ENCODE measurements at regions not wholly inside any gene's neighbourhood (a gene's known extent, or its start where the extent isn't known, plus 50 kb on each side); places are given as distances from the start of the nearest gene placed in this dataset.

GRCh38 chr5:145245354-145245753 lies 589.8 kb downstream of the PRELID2 start:
- no peak for TF ChIP-seq CTCF (IDR thresholded peaks at IDR 0.05)

- no peak for TF ChIP-seq CTCF (IDR thresholded peaks at IDR 0.05)
Observed at GRCh38 chr5:145244788-145245187, 590.4 kb downstream of the PRELID2 start.

GRCh38 chr5:145244251-145244650 lies 590.9 kb downstream of the PRELID2 start:
- TF ChIP-seq CTCF (IDR thresholded peaks at IDR 0.05) = no peak

- no peak for TF ChIP-seq CTCF (IDR thresholded peaks at IDR 0.05)
Observed at GRCh38 chr5:145243016-145243415, 592.1 kb downstream of the PRELID2 start.

- no peak for TF ChIP-seq CTCF (IDR thresholded peaks at IDR 0.05)
Observed at GRCh38 chr5:145242551-145242950, 592.6 kb downstream of the PRELID2 start.

GRCh38 chr5:145237843-145238242 lies 597.3 kb downstream of the PRELID2 start:
- peak; percentile 48; the same call in 1 of the 2 replicates for TF ChIP-seq CTCF (IDR thresholded peaks at IDR 0.05)

GRCh38 chr5:145236983-145237382 lies 598.2 kb downstream of the PRELID2 start:
- no peak for TF ChIP-seq CTCF (IDR thresholded peaks at IDR 0.05)

- no peak for TF ChIP-seq CTCF (IDR thresholded peaks at IDR 0.05)
Observed at GRCh38 chr5:145236127-145236526, 599.0 kb downstream of the PRELID2 start.

Data from LNCAP (cell line).